ENCODE measurements at regions not wholly inside any gene's neighbourhood (a gene's known extent, or its start where the extent isn't known, plus 50 kb on each side); places are given as distances from the start of the nearest gene placed in this dataset.

DNA sequence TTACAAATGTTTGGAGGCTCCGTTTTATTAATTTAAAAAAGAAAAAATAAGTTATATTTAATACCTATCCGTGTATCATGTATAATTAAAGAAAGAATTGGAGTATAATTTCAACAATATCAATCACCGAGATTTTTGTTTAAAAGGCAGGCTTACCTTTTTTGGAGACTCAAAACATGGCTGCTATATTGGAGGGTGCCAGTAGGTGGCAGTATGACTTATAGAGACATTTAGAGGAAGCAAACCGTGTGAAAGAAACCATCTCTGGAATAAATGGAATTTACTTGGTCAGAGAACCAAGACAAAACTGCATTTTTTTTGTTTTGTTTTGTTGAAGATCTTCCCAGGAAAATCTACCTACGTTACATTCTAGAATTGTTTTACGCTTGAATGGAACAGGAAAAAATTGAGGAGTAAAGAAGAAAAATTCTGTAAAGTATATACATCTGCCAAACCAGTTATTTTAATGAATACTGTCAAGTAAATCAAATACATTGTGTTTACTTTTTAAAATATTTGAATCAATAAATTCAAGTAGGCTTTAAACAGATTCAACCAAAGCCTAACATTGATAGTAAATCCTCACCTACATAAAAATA lies 802.6 kb upstream of the ALCAM start:
- Histone ChIP-seq H3K4me3 (no peak overlapping the region), H3K9me3 (no peaks in the 10 kb centered on the region), H3K27ac (no peak overlapping the region), H3K36me3 (no peaks in the 10 kb centered on the region), H3K4me1 (no peaks in the 10 kb centered on the region), H3K27me3 (no peaks in the 10 kb centered on the region)
- 55 to 65% methylated on average over 6 of the region's 6 CpGs for WGBS, 2 donors
- intact Hi-C loops (cut with DNase I) = no loop called here
- TF ChIP-seq, protein P1, sequence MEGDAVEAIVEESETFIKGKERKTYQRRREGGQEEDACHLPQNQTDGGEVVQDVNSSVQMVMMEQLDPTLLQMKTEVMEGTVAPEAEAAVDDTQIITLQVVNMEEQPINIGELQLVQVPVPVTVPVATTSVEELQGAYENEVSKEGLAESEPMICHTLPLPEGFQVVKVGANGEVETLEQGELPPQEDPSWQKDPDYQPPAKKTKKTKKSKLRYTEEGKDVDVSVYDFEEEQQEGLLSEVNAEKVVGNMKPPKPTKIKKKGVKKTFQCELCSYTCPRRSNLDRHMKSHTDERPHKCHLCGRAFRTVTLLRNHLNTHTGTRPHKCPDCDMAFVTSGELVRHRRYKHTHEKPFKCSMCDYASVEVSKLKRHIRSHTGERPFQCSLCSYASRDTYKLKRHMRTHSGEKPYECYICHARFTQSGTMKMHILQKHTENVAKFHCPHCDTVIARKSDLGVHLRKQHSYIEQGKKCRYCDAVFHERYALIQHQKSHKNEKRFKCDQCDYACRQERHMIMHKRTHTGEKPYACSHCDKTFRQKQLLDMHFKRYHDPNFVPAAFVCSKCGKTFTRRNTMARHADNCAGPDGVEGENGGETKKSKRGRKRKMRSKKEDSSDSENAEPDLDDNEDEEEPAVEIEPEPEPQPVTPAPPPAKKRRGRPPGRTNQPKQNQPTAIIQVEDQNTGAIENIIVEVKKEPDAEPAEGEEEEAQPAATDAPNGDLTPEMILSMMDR (IDR thresholded peaks at IDR 0.05) = peak in 2 of 4 experiments; percentile 12 to 57
- TF ChIP-seq EP300 (IDR thresholded peaks at IDR 0.05) (no peak), POLR2A (IDR thresholded peaks at IDR 0.05) (no peak)
- DNase-seq = no peak

DNA sequence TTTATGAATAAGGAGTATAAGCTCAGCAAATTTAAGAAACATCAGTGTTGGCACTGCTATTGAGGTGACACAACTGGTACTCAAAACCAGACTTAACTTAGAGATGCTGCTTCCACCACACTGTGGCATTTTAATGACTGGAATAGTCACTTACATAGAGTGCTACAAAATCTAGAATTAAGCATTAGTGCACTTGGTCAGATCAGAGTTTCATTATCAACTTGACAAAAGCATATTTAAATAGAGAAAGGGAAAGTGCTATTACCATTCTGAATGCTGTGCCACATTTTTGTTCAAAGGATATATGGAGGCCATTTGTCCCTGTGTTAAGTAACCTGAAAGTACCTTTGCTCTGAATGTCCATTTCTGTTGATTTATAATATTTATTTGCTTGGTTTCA lies 800.7 kb upstream of the ALCAM start:
- H3K4me3 ChIP-seq = no peak overlapping the region
- DNase-seq = no peak
- TF ChIP-seq POLR2A (IDR thresholded peaks at IDR 0.05) = no peak
- no peak for TF ChIP-seq EP300 (IDR thresholded peaks at IDR 0.05)
- TF ChIP-seq POLR2AphosphoS5 (IDR thresholded peaks at IDR 0.05) = no peak
- TF ChIP-seq, protein P1 (IDR thresholded peaks at IDR 0.05) = no peak
- no peaks in the 10 kb centered on the region for H3K36me3 ChIP-seq
- no peaks in the 10 kb centered on the region for H3K9me3 ChIP-seq
- intact Hi-C loops (cut with DNase I) = no loop called here
- no peaks in the 10 kb centered on the region for H3K27me3 ChIP-seq
- H3K4me1 ChIP-seq = no peaks in the 10 kb centered on the region
- H3K27ac ChIP-seq = no peak overlapping the region

DNA sequence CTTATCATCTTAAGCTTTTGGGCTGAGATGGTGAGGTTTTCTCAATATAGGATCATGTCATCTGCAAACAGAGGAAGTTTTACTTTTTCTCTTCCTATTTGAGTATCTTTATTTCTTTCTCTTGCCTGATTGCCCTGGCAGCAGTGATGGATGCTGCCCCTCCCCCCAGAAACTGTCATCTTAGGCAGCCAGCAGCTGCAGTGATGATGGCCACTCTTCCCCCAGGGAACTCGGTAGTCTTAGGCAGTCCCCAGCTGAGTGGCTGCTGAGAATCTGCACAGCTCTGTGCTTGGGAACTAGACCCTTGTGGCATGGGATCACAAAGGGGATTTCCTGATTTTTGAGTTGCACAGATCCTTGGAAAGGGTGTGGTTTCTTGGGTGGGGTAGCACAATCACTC lies 791.1 kb upstream of the ALCAM start:
- Histone ChIP-seq H3K27ac (no peak overlapping the region), H3K4me3 (no peak overlapping the region), H3K4me1 (no peaks in the 10 kb centered on the region), H3K9me3 (peaks cover 3 to 21% (median 7%) of the 10 kb centered on the region in 4 donors), H3K36me3 (no peaks in the 10 kb centered on the region), H3K27me3 (no peaks in the 10 kb centered on the region)
- TF ChIP-seq, protein P1 (IDR thresholded peaks at IDR 0.05) = no peak
- TF ChIP-seq EP300 (IDR thresholded peaks at IDR 0.05) = no peak
- no peak for TF ChIP-seq POLR2AphosphoS5 (IDR thresholded peaks at IDR 0.05)
- no peak for TF ChIP-seq POLR2A (IDR thresholded peaks at IDR 0.05)
- DNase-seq = no peak
- intact Hi-C loops (cut with DNase I) = no loop called here
- WGBS, 2 donors = 78 to 85% methylated on average over 1 of the region's 1 CpG

DNA sequence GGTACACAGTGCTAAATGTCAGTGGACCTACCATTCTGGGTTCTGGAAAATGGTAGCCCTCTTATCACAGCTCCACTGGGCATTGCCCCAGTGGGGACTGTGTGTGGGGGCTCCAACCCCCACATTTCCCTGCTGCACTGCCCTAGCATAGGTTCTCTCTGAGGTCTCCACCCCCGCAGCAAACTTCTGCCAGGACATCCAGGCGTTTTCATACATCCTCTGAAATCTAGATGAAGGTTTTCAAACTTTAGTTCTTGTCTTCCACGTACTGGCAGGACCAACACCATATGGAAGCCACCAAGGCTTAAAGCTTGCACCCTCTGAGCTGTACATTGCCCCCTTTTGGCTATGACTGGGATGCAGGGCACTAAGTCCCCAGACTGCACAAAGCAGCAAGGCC lies 788.2 kb upstream of the ALCAM start:
- DNase-seq = no peak
- TF ChIP-seq EP300 (IDR thresholded peaks at IDR 0.05) (no peak), POLR2A (IDR thresholded peaks at IDR 0.05) (no peak)
- TF ChIP-seq, protein P1 (IDR thresholded peaks at IDR 0.05) = no peak
- 62 to 78% methylated on average over 3 of the region's 3 CpGs for WGBS, 2 donors
- Histone ChIP-seq H3K27me3 (no peaks in the 10 kb centered on the region), H3K27ac (no peak overlapping the region), H3K4me1 (no peaks in the 10 kb centered on the region), H3K9me3 (peaks cover 3 to 21% (median 7%) of the 10 kb centered on the region in 4 donors), H3K36me3 (no peaks in the 10 kb centered on the region), H3K4me3 (no peak overlapping the region)
- intact Hi-C loops (cut with DNase I) = no loop called here

DNA sequence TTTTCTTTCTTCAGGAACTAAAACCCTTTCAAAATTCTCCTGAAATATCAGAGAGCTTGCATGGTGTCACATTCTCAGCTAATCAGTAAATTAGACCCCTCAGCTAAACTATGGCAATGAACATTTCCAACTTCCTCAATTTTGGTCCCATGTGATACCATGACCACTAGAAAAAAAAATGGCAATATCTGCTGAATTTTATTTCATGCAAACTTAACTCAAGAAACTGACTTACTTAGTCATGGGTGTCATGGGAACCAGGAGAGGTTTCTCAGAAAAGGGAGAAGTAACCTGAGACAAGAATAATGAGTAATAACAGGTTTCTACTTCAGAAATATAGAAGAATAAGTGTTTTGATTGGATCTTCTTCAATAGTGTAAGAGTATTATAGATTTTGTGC lies 784.6 kb upstream of the ALCAM start:
- H3K9me3 ChIP-seq = peaks cover 0 to 12% (median 1%) of the 10 kb centered on the region in 4 donors
- H3K4me1 ChIP-seq = no peaks in the 10 kb centered on the region
- TF ChIP-seq POLR2AphosphoS5 (IDR thresholded peaks at IDR 0.05) (no peak), POLR2A (IDR thresholded peaks at IDR 0.05) (no peak), EP300 (IDR thresholded peaks at IDR 0.05) (no peak)
- TF ChIP-seq, protein P1 (IDR thresholded peaks at IDR 0.05) = no peak
- no peak overlapping the region for H3K27ac ChIP-seq
- intact Hi-C loops (cut with DNase I) = no loop called here
- H3K27me3 ChIP-seq = no peaks in the 10 kb centered on the region
- H3K36me3 ChIP-seq = no peaks in the 10 kb centered on the region
- DNase-seq = no peak
- no peak overlapping the region for H3K4me3 ChIP-seq

Data from sigmoid colon (tissue), 6 donors.